Posterior cingulate gyrus (tissue), 11 donors: ENCODE measurements at regions not wholly inside any gene's neighbourhood (a gene's known extent, or its start where the extent isn't known, plus 50 kb on each side); places are given as distances from the start of the nearest gene placed in this dataset.
"Not testable (repeated sequence)": the region's sequence is repeated elsewhere in the genome, so short reads cannot be mapped to it uniquely, and the experiment has no call there.

Source experiments
- DNase-seq, 10 donors: peaks; one replicate each; pipeline versions ENCODE4 v3.0.0 to v3.0.0-alpha.2; 2020 to 2021; ENCODE audit warnings: mixed read lengths in 3 of 10
- intact Hi-C: fragments of 100-400 bp; cut with DNase I; formaldehyde crosslinking; loops from one replicate; pipeline ENCODE4 v1.15.1; 2023

DNA sequence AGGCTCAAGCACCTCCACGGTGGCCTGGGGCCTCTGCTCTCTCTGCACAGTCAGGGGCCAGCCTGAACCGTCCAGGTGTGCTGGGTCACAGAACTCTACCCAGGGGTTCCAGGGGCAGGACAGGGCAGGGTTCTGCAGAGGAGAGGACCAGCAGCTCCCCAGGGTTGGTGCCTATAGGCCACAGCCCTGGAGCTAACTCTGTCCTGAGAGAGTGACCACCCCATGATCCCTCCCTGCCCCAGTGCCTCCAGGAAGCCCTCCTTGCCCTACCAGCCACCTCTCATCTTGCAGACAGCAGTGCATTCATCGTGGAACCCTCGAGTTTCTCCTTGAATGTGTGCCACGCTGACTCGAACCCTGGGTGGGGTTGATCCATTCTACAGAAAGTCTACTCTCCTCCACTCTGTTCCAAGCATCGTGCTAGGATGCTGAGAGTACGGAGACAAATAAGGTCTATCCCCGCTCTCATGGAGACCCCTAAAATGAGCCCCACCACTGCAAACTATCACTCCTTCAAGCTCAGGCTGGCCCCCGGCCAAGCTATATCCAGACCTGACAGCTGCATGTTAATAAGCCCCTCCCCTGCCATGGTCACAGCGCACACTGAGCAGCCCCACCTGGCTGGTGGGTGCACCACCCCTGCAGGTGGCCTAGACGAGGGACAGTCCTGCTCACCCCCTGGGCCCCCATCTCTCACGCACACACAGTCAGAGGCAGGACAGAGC, 138.1 kb upstream of the FOXD4L5 start:
- DNase-seq, result peak in 1 of 10 donors; percentile 53

DNA sequence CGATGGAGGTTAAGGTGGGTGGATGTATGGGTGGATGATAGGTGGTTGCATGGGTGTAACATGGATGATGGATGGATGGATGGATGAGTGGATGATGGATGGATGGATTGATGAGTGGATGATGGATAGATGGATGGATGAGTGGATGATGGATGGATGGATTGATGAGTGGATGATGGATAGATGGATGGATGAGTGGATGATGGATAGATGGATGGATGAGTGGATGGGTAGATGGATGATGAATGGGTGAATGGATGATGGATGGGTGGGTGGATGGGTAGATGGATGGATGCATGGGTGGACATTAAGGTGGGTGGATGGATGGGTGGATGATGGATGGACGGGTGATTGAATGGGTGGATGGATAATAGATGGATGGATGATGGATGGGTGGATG, 136.5 kb upstream of the FOXD4L5 start:
- intact Hi-C loops, DNase-seq: not testable (repeated sequence)

More for the DNA sequence above, 138.1 kb upstream of the FOXD4L5 start:
- intact Hi-C loops, result not testable (repeated sequence)

DNA sequence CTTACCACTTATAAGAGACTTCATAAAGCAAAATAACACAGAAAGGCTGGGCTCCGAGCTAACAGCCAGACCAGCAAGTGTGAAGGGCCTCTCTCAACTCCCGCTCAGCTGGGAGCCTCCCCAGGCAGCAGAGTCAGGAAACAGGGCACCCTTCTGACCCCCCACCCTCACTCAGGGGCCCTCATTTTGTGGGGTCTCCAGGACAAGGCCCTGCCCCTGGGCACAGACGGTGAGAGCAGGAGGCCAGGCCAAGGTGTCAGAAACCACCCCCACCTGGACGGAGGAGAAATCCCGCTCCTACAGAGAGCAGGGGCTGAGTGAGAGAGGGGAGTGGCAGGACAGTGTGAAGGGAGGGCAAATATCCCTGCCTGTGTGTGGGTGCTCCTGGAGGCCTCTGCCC, 135.8 kb upstream of the FOXD4L5 start:
- intact Hi-C loops, result no loop called here
- peak in 1 of 10 donors; percentile 26 for DNase-seq

DNA sequence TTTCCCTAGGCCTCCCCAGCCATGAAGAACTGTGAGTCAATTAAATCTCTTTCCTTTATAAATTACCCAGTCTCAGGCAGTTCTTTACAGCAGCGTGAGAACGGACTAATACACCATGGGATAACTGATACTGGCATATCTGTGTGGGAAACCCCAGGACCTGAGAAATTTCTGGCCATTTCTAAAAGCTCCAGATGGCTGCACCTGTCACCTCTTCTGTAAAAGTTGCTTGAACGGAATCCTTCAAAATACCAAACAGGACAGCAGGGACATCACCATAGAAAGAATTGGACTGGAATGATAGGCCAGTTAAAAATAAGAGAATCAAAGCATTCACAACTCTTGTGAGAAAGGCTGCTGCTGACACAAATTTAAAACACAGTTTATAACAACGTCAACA, 134.0 kb upstream of the FOXD4L5 start:
- peak in 1 of 10 donors; percentile 1 for DNase-seq

DNA sequence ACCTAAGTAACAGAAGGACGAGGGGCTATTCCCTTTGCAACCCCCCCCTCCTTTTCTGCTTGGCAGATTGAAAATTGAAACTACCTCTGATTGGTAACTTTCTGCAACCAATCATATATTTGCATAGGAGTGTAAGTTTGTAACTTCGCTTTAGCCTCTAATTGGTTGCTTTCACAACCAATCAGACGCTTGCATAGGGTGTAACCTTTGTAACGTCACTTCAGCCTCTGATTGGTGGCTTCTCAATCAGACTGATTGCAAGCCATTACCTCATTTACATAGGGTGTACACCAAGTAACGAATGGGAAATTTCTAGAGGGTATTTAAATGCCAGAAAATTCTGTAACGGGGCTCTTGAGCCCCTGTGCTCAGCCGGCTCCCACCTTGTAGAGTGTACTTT, 131.9 kb upstream of the FOXD4L5 start:
- intact Hi-C loops, DNase-seq: not testable (repeated sequence)

More for the DNA sequence above, 134.0 kb upstream of the FOXD4L5 start:
- intact Hi-C loops, result not testable (repeated sequence)

DNA sequence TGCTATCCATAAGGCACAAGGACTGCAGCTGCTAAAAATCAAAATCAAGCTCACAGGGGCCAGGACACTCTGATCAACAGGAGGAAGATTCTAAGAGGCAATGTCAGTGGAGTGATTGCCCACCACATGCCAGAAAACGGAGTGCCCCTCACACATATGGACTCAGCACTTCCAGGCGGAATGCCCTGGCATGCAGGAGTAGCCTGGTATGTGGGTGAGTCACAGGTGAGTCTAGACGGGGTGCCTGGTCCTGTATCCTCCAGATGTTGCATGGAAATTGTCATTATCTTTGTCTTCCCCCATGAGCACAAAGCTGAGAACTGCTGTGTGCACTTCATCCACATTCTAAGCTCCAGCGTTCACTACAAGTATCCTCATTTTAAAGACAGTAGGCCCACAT, 129.2 kb upstream of the FOXD4L5 start:
- peak in 1 of 10 donors; percentile 31 for DNase-seq
- intact Hi-C loops, result not testable (repeated sequence)

DNA sequence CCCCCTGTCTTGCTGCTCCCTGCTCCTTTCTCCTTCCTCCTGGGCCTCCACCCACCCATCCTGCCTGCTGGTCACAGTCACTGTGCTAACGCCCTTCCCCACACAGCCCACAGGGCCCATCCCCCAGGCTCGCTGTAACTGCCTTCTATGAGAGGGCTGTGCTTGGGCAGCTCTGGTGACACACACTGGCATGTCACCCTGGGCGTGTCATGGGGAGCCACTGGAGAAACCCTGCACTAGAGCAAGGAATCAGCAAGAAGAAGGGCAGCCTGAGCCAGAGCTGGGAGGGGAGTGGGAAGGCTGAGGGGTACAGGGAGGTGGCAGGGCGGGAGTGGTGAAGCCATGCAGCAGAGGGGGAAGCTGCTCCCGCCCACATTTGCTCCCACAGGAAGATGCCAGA, 128.4 kb upstream of the FOXD4L5 start:
- intact Hi-C loops, result not testable (repeated sequence)
- DNase-seq, result peak in 1 of 10 donors; percentile 62

DNA sequence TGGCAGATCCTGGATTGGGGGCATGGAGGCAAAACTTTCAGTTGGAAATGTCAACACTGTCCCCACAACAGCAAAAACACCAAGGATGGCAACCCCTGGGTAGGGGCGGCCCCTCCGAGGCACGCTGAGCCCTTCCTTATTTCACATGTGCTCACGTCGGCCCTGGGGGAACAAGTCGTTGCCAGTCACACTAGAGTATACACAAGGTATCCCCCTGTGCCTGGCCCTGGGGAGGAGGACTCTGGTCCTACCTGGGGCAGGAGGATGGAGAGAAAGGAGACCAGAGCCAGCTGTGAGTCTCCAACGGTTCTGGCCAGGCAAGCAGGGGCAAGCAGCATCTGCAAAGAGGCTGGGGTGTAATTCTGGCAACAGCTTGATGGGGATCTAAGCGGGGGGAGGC, 126.9 kb upstream of the FOXD4L5 start:
- DNase-seq, result peak in 1 of 10 donors; percentile 52

DNA sequence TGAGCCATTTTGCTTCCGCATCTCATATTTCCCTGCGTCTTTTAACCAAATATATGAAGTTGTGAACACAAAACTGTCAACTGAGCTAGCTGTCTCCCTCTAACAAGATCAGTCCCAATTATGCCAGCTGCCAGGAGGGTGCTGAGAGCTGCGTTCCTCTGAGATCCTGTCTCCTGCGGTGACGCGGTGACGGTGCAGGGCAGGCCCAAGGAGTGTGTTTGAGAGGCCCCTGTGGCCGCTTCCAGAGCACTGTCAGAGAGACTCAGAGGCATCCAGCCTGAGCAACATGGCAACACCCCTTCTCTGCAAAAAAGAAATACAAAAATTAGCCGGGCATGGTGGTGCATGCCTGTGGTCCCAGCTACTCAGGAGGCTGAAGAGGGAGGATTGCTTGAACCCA, 126.3 kb upstream of the FOXD4L5 start:
- DNase-seq, result peak in 1 of 10 donors; percentile 52
- intact Hi-C loops, result no loop called here

More for the DNA sequence above, 126.9 kb upstream of the FOXD4L5 start:
- intact Hi-C loops, result no loop called here

DNA sequence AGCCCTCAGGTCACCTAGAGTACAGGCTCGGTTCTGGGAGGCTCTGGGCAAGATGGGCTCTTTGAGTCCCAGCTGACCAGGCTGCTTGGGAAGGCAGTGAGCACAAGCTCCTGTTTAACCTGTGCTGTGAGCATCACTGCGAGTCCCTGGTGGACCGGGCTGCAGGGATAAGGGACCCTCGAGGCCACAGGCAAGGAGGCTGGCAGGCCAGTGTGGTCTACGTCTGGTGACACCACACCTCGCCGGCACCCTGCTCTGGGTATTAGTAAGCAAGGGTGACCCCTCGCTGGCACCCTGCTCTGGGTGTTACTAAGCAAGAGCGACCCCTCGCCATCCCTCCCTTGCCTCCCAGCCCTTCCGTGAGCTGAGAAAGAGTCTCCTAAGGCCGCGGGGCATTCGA, 125.9 kb upstream of the FOXD4L5 start:
- peak in 1 of 10 donors; percentile 71 for DNase-seq

DNA sequence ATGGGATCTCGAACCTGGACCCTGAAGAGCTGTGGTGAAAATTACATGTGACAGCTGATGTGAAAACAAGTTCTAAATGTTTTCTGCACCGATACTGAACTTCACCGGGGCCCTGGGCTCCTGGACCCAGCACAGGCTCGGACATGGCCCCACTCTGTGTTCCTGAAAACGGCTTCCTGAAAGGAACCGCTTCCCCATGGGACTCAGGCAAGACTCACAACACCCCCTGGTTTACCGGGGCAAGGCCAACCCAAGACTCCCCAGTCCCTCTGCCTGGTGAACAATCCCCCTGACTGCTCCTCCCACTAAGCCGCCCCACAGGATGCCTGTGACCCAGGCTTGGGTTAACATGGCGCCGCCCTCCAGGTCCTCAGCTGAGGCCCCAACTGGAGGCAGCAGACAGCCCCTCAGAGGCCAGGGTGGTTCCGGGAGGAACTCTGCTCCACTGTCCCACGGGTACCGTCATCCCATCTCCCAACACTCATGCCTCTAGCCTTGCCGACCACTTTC, 124.5 kb upstream of the FOXD4L5 start:
- peak in 1 of 10 donors; percentile 57 for DNase-seq
- intact Hi-C loops, result no loop called here

More for the DNA sequence above, 125.9 kb upstream of the FOXD4L5 start:
- intact Hi-C loops, result no loop called here

DNA sequence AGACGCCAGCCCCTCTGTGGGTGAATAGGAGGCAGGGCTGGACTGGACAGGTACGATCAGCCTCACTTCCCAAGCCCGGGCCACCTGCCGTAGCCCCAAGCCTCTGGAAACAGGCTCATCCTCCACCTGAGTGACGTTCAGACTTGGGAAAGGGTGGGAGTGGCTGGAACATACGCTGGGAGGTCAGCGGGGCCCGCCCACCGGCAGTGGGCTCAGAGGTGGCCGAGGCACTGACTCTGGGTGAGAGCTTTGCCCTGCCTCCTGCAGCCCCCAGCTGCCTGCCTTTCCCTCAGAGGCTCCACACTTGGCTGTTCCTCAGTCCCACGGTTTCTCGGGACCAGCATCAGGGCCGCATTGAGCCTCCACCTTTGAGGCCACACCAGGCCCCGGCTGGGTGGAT, 123.8 kb upstream of the FOXD4L5 start:
- peak in 1 of 10 donors; percentile 77 for DNase-seq
- intact Hi-C loops, result not testable (repeated sequence)

DNA sequence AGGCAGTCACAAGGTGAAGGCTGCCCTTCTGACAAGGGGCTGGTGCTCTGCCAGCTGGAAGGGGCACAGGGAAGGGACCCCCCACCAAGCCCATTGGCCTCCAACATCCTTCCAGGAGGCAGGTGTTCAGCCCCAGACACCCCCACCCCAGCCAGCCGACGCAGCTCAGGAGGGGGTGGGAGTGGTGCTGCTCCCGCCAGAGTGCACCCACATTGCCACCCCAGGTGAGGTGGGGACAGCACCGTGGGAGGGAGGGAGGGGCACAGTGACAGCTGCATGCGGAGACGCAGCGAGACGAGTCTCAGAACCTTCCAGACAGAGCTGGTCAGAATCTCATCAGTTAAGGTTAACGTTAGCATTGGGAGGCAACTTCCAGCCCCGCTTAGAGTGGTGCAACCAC, 121.6 kb upstream of the FOXD4L5 start:
- intact Hi-C loops, DNase-seq: not testable (repeated sequence)

DNA sequence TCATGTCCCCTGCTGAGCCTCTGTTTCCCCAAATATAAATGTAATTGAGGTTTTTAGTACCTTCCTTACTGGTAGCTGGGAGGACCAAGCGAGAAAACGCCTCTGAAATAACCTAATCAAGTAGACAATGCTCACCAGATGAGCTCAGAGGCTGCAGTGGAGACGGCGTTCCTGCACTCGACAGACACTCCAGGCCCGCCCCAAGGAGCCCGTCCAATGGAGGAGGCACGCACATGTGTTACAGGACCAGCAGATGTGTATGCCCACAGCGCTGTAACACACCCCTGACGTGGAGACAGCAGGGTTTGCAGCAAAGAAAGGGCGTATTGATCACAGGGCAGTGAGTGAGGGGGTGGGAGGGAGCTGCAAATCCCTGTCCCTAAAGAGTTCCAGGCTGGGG, 120.8 kb upstream of the FOXD4L5 start:
- DNase-seq, intact Hi-C loops: not testable (repeated sequence)

DNA sequence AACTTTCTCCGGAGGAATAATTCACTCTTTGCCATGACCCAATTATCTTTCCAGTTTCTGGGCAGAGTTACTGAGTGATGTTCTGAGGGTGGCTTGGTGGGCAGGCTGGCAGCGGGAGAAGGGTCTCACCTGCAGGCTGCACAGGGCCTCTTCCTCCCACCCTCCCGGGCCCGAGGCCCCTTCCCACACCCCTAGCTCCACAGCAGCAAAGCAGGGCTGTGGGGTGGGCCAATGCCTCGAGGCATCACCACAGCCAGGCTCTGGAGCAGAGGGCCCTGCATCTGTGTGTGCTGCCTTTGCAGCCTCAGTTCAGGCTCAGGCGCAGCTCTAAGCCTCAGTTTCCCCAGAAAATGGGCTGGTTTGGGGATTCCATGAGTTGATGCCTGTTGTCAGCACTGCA, 120.2 kb upstream of the FOXD4L5 start:
- intact Hi-C loops, result no loop called here
- peak in 1 of 10 donors; percentile 69 for DNase-seq

DNA sequence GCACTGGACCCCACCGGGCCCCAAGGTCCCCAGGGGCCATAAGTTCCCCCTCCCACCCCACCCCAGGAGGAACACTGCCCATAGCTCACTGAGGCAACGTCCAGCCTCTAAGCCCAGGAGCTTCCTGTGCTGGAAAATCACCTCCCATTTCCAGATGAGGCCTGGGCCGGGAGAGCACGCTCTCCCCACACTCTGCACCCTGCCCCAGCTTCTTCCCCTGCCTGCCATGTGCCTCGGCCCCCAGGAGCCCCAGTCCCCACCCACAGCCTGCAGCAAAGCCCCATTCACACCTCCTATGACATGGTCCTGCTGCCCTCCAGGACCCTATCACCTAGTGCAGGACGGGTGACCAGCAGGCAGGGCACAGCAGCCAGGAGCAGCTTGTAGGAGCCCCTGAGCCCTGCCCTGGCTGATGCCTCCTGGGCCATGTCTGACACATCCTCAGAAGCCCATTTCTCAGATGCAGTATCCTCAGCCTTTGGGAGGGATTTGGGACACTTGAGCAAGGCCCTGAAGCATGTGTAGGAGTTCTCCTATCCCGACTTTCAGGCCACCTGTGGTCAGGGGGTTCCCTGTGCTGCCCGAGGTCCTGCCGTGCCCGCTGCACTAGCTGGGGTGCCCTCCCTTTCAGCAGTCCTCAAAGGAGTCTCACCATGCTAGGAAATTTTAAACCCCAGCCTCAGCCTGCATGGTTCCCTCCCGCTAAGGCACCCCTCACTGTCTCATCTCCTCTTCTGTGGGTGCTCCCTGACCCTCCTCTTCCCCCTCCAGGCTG, 119.4 kb upstream of the FOXD4L5 start:
- intact Hi-C loops, result no loop called here

DNA sequence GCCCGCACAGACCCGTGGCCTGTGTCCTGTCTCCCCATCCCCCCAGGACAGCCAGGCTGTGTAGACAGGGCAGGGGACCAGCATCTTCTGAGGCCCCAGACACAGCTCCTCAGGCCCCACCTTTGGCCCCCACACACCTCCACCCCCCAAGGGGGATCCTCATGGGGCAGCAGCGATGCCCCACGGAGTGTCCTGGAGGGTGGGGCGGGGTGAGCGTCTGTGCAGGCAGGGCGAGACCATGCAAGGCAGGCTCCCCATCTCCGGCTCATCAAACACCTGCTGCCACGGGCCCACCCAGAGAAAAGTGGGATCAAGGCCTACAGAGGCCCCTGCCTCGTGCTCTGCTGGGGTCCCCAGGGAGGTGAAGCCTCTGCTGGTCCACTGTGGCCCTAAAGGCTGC, 118.7 kb upstream of the FOXD4L5 start:
- intact Hi-C loops, result no loop called here
- DNase-seq, result no peak

More for the DNA sequence above, 119.4 kb upstream of the FOXD4L5 start:
- no peak for DNase-seq

DNA sequence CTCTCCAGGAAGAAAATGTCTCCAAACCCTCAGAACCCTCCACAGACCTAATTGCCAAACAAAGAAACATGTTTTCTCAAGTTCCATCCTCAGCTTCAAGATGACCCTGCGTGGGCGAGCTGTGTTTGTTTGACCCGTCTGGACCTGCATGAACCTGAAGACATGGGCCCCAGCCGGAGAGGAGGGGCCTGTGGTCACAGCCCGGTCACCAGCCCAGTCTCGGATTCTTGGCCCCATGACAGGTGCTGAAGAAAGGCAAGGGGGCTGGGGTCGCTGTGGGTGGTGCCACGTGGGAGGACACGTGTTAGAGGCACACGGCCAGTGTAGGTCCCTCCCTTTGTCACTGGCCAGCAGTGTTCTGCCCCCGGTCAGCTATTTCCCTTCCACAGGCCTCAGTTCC, 118.1 kb upstream of the FOXD4L5 start:
- DNase-seq, intact Hi-C loops: not testable (repeated sequence)

DNA sequence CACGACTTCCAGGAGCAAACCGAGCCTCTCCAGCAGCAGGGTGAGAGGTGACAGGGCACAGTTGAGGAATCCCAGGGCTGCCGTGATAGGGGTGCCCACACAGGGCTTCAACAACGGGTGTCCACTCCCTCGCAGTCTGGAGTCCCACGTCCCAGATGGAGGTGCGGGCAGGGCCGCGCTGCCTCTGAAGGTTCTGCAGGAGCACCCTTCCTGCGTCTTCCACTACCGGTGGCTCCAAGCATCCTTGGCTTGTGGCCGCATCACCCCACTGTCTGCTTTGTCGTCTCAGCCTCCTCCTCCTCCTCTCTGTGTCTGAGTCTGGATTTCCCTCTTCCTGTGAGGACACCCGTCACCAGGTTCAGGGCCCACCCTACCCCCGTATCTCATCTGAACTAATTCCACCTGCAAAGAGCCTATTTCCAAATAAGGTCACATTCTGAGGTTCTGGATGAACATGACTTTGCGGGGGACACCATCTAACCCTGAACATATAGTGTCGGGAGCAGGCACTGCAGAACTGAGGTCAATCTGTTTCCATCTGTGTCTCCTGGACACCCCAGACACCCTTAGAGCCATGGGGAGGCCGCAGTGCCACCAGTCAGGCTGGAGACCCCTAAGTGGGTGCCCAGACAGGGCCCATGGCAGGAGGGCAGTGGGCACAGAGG, 117.3 kb upstream of the FOXD4L5 start:
- intact Hi-C loops, DNase-seq: not testable (repeated sequence)

DNA sequence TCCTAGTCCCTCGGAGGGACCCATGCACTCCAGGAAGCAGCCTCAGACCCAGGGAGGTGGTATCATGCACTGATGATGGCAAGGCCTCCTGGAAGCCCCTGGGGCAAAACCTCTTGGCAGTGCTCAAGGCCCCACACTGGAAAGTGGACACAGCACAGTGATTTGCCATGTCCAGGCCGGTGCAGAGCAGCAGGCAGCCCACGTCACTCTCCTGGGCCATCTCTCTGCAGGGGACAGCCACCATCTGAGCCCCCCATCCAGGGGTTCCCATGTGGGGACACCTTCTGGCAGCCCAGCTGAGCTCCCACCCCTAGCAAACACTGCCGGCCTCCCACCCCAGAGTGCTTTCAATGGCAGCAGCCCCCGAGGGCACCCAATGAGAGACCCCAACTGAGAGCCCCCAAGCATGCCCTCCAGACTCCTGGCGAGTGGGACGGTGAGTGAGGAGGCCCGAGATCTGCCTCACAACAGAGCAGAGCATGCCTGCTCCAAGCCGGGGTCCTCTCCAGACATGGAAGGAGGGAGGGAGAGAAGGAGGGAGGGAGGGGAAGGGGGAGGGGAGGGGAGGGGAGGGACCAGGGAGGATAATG, 116.5 kb upstream of the FOXD4L5 start:
- DNase-seq, intact Hi-C loops: not testable (repeated sequence)
